GM21576 (cell line): ENCODE measurements at regions not wholly inside any gene's neighbourhood (a gene's known extent, or its start where the extent isn't known, plus 50 kb on each side); places are given as distances from the start of the nearest gene placed in this dataset.
"Not testable (repeated sequence)": the region's sequence is repeated elsewhere in the genome, so short reads cannot be mapped to it uniquely, and the experiment has no call there.

Source experiments
- ATAC-seq: cut with Tn5 transposase; IDR thresholded peaks from one replicate; pipeline ENCODE4 v1.9.1; 2021; ENCODE audit warnings: mild to moderate bottlenecking, moderate library complexity; ENCODE audit not compliant: unreplicated experiment

DNA sequence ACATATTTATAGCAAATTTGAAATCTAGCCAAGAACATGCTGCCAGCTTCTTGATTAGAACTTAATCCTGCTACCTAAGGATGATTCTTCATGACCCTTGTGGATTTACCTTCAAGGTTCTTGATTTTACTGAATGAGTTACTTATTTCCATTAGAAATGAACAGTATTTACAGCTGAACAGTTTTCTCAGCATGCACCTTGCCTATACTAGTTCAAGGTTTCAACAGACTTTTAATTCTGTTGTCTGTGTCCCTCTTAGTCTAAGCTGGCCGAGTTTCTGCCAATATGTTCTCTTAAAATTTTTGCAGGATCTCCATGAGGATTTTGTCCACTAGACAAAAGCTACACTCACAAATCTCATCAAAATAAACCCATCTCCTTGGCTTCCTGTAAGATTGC lies 188.8 kb upstream of the ST8SIA4 start:
- ATAC-seq = no peak

DNA sequence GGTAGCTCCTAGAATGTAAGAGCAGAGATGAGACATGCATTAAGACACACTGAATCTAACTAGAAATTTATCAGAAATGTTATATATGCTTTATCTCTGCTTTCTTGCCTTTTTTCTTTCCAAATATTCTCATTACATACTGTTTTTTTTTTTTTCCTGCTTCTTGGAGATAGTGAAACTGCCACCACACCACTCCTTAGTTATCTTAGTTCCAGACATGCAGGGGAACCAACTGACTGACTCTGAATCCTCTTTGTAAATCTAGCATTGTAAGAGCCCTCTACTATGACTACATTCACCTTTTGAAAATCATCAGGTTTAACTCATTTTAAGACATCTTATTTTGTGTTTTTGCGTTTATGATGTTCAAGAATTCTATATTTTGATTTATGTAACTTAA lies 181.3 kb upstream of the ST8SIA4 start:
- ATAC-seq = no peak

DNA sequence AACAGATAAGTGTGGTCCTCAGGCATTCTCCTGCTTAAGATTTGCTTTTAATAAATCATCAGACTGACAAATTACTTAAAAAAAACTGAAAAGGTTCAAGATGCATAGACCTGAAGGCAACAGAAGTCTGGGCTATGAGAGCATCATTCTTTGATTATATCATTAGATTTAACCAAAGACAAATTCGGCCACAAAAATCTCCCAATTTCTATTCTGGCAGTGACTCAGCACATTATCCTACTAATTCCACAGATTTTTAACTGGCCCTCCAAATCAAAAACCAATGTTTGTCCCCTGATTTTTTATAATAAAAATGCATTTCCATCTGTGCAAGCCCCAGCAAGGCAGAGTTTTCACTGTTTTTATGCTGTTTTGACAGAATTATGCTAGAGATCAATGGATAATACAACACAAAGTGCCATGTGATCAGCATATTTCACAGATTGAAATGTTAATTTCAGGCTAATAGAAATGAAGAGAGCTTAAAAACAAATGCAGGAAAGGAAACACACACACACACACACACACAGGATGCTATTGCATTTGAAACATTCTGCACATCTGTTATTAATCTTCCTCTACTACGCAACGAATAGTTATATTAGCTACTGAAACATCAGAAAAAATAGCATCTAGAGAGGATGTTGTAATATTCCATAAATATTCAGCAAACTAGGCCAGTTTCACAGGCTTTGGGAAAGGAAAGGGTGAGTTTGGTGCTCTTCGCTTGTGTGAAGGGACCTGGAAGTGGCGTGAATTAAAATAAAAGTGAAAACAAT lies 177.6 kb upstream of the ST8SIA4 start:
- no peak for ATAC-seq

DNA sequence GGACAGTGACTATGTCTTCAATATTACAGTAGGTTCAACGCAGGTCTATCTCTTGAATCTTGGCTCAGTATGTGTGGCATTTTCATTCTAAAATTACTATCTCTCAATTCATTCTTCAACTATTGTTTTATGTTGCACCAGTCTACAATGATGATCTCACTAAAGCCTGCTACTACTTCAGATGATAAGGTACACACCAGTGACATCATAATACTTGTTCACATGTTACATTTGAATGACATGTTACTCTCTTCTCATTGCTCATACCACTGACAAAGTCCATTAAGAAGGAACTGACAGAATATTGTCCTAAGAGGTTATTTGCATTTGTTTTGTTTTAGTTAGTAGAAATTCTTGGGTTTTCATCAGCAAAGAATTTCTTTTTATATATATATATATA lies 165.2 kb upstream of the ST8SIA4 start:
- ATAC-seq = no peak

DNA sequence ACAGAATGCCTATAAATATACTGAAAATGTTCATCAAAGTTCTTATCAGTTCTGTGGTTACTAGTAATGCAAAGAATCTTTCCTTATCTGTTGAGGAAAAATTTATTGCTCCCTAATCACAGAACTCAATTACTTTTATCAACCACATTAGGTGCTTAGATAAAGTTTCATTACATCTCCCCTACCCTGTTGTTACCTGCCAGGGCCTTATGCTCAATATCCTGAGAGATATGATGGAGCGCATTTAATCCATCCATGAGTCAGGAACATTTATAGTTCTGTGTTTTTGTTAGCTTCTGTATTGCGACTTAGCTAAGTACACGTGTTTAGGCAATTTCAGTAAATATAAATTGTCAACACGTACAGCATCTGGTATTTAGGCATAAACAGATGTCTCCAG lies 164.3 kb upstream of the ST8SIA4 start:
- no peak for ATAC-seq

DNA sequence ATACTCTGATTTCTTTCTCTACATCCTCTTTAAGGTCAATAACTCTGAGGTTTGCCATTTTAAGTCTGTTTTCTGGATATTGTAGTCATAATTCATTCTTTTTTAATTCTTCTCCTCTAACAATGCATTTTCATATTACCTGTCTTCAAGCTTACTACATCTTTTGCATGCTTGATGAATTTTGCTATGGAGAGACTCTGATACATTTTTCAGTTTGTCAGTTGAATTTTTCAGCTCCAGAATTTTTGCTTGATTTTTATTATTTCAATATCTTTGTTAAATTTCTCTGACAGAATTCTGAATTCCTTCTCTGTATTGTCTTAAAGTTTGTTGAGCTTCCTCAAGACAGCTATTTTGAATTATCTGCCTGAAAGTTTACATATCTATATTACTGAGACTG lies 159.8 kb upstream of the ST8SIA4 start:
- ATAC-seq = no peak

DNA sequence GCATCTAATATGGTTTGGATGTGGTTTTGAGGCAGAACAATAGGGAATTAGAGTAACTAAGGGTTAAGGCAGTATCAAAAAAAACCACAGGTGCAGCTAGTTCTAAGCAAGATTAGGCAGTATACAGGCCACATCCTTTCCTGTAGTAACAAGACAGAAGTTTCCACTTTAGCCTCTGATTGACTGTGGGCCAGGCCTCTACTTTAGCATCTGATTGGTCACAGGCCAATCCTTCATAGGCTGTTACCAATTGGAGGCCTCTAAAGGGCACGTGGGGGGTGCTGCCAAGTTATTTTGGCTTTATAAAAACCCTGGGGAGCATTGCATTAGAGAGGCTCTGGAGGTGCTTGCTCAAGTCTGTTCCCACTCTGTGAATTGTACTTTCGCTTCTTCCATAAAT lies 144.1 kb upstream of the ST8SIA4 start:
- no peak for ATAC-seq

DNA sequence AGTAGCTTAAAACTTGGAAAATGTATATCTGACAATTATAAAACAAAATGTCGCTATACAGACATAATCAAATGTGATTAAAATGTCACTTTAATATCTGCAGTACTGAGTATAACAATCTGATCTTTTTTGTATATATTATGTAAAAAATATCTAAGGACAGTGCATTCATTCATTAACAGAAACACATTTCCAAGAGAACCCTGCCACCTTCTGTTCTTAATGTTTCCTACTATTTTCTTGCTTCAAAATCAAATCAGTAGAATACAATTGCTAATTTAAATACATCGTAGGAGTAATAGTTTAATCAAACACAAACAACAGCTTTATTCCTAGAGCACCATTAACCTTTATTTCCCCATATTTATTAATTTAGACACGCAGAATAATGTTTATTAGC lies 142.6 kb upstream of the ST8SIA4 start:
- ATAC-seq = no peak

DNA sequence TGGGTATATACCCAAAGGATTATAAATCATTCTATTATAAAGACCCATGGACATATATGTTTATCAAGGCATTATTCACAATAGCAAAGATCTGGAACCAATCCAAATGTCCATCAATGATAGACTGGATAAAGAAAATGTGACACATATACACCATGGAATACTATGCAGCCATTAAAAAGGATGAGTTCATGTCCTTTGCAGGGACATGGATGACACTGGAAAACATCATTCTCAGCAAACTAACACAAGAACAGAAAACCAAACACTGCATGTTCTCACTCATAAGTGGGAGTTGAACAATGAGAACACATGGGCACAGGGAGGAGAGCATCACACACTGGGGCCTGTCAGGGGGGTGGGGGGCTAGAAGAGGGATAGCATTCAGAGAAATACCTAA lies 136.9 kb upstream of the ST8SIA4 start:
- ATAC-seq = not testable (repeated sequence)

DNA sequence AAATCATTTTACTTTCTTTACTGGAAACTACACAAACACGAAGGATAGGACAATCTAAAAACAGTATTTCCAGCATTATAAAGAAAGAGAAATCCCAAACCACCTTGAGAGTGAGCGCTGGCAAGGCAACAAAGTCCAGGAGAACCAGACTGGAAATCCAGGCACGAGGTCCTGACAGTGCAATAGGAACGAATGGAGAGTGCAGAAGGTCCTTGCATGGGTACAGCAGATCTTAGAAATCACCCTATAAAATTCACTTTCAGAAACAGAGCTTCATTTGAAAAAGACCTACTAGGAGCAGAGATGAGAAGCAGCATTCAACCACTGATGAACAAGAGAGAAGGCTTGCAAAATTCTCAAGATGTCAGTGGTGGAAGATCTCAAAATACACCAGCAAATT lies 133.7 kb upstream of the ST8SIA4 start:
- ATAC-seq = no peak

DNA sequence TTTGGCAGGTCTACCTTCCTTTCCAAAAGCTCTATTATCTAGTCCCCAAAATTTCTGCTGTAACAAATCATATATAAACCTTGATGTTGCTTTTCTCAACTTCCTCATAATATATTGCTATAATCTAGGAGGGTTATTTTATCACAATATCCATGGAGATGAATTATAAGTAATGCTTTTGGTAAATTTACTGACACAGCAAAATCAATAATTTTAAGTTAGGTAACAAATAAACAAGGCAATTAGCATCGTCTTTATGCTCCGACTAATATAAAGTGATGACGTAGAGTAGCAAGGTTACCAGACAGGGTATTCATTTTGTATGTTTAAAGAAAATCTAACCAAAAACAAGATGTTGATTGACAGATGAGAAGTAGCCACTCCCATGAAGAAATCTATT lies 132.3 kb upstream of the ST8SIA4 start:
- ATAC-seq = no peak

DNA sequence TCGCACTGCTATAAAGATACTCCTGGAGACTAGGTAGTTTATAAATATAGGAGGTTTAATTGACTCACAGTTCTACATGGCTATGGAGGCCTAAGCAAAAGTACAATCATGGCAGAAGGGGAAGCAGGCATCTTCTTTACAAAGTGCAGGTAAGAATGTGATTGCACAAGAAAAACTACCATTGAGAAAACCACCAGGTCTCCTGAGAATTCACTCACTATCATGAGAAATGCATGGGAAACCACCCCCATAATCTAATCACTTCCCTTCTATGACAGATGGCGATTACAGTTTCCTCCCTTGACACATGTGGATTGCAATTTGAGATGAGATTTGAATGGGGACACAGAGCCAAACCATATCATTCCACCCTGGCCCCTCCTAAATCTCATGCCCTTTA lies 121.2 kb upstream of the ST8SIA4 start:
- peak; percentile 69 for ATAC-seq

DNA sequence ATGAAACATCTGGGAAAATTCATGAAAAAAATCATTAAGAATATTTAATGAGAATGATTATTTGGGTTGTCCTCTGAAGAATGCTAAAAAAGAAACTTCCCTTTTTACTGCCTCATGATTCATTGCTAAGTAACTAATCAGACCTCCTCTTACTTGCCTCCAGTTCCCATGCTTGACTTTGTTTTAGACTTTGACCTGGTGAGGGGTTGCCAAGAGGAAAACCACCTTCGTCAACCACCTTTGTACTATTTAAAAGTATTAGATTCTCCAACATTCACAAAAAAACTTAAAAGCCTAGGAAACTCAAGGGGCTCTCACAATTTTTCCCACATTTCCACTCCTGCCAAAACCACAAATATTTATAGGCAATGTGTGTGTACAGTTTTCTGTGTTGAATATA lies 115.2 kb upstream of the ST8SIA4 start:
- no peak for ATAC-seq

DNA sequence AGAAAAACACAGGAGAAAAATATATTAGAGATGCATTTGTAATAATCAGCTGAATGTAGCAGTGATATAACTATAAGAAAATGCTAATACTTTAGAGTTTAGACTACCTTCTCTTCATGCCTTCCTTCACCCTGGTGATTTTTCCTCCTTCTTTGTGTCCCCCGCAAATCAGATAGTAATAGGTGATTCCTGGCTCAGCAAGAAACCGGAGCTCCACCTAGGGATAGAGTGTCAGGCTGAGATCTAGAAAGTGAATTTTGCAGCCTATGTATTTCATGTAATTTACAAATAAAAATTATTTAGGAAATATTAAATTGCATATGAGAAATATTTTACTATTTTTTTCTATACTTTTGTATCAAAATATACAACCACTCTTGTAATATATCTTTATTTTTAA lies 109.8 kb upstream of the ST8SIA4 start:
- ATAC-seq = no peak

DNA sequence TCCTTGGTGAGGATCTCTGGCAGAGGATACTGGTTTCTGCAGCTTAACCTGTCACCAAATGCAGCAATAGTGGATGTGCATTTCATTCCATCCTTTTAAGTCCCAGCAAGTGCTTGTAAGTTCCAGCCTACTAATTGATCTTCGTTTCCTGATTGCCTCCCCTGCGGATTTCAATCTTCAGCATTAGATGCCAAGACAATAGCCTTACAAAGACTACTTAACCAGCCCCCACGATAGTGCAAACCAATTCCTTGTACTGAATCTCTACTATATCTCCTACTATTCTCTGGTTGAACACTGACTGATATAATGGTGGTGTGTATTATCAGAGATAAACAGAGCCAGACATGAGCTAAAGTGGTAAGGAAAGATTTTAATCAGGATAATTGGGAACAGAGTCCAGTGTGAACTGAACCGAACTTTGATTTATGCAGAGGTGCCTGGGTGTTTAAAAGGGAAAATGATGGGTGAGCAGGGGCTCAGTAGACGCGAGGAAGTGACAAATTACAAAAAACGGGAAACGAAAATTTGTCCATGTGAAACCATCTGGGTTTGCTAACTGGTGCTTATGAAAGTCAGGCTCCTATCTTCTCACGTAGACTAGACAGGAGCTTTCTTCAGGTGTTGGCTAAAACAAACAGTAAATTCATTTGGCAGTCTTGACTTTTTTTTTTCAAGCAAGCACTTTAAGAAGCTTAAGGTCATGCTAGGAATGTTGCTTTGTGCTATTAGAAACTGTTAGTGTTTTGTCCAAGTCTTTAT lies 106.9 kb upstream of the ST8SIA4 start:
- ATAC-seq = peak; percentile 87

DNA sequence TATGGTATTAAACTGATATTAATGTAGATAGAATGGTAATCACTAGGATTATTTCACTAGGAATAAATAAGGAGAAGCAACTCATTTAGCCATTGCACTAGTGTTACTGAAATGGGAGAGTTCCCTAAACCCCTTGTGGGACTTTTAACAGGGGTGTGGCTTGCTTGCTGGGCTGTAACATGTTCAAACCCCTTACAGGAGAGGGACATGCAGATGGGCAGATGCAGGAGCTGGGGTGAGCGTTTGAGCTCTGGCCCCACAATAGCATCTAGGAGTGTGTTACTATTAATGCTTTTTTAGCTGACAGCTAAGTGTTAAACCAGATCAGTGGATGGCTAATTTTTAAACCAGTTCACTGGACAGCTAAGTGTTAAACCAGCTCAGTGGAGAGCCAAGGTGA lies 89.3 kb upstream of the ST8SIA4 start:
- ATAC-seq = no peak

DNA sequence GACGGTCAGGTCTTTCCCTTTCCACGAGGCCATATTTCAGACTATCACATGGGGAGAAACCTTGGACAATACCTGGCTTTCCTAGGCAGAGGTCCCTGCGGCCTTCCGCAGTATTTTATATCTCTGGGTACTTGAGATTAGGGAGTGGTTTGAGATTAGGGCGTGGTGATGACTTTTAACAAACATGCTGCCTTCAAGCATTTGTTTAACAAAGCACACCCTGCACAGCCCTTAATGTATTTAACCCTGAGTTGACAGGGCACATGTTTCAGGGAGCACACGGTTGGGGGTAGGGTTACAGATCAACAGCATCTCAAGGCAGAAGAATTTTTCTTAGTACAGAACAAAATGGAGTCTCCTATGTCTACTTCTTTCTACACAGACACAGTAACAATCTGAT lies 80.5 kb upstream of the ST8SIA4 start:
- not testable (repeated sequence) for ATAC-seq

DNA sequence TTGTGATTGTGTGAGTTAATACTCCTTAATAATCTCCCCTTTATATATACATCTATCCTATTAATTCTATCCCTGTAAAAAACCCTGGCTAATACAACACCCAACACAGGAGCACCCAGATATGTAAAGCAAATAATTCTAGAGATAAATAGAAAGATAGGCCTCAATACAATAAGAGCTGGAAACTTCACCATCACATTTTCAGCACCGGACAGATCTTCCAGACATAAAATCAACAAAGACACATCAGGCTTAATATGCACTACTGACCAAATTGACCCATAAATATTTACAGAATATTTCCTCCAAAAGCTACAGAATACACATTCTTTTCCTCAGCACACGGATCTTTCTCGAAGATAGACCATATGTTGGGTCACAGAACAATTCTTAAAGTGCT lies 71.0 kb upstream of the ST8SIA4 start:
- ATAC-seq = no peak

DNA sequence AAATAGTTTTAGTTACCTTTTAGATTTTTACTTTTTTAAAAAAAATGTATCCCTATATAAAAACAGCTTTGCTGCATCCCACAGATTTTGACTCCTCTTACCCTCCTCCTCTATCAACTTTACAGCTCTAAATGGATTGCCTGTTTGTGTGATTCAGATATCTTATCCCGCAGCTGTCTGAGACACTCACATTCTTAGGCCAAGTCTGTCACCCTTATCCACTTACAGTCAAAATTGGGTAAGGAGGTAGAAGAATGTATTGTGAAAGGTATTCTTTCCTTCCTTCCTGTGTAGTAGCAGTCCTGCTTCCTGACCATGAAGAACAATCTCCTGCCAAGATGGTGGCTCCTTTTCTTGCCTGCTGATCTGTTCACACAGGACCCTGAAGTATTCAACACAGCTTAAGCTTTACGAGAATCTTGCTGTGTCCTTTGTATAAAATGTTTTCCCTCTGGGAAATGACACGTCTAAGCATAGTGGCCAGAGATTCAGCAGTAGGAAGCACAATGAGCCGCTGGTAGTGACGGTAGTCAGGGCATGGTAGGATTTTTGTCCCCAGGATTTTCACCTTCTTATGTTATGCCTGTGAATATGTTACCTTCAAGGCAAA lies 67.7 kb upstream of the ST8SIA4 start:
- no peak for ATAC-seq

DNA sequence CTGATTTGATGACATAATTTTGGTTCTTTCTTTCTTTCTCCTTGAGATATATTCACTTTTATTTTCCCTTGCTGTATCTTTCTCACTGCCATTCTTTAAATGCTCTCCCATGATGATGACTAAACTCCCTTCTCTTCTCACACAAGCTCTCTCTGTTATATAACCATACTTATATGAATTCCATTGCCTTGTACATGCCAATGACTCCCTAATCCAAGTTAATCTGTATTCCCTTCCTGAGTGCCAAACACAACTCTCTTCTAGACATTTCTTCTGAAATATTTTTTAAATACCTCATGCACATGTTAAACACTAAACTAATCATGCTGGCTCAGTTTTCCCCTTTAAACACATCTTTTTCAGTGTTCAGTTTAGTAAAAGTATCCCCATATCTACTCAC lies 62.2 kb upstream of the ST8SIA4 start:
- ATAC-seq = no peak
